ENCODE measurements at regions not wholly inside any gene's neighbourhood (a gene's known extent, or its start where the extent isn't known, plus 50 kb on each side); places are given as distances from the start of the nearest gene placed in this dataset.

DNA sequence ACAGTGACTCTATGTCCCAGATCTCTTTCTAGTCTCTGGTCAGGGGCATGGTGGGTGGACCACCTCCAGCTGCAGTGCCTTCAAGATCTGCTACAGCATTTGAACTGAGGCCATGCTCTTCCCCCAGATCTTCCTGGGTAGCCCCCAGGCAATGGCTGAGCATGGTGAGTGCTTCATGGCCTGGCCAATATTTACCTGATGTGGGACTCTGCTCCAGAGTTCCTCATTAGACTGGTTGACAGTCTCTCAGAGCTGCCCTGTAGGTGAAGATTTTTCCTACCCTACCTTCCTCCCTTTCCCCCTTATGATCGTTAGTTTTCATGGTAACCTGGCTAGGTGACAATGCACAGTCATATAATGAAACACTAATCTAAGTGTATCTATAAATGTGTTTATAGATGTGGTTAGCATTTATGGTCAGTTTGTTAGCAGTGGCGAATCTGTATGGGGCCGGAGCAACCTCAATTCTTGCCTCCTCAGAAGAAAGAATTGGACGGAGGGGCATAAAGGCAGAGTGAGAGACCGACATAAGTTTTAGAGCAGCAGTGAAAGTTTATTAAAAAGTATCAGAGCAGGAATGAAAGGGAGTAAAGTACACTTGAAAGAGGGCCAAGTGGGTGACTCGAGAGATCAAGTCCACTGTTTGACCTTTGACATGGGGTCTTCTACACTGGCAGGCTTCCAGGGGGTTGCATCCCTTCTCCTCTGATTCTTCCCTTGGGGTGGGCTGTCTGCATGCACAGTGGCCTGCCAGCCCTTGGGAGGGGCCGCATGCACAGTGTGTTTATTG, 256.3 kb downstream of the CD83 start:
- TF ChIP-seq, protein P1, sequence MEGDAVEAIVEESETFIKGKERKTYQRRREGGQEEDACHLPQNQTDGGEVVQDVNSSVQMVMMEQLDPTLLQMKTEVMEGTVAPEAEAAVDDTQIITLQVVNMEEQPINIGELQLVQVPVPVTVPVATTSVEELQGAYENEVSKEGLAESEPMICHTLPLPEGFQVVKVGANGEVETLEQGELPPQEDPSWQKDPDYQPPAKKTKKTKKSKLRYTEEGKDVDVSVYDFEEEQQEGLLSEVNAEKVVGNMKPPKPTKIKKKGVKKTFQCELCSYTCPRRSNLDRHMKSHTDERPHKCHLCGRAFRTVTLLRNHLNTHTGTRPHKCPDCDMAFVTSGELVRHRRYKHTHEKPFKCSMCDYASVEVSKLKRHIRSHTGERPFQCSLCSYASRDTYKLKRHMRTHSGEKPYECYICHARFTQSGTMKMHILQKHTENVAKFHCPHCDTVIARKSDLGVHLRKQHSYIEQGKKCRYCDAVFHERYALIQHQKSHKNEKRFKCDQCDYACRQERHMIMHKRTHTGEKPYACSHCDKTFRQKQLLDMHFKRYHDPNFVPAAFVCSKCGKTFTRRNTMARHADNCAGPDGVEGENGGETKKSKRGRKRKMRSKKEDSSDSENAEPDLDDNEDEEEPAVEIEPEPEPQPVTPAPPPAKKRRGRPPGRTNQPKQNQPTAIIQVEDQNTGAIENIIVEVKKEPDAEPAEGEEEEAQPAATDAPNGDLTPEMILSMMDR (IDR thresholded peaks at IDR 0.05 in 4 of 5, conservative IDR thresholded peaks at IDR 0.05 in 1 of 5): no peak
- TF ChIP-seq POLR2A (IDR thresholded peaks at IDR 0.05): no peak
